Left kidney (tissue), 1 donor: ENCODE measurements at regions not wholly inside any gene's neighbourhood (a gene's known extent, or its start where the extent isn't known, plus 50 kb on each side); places are given as distances from the start of the nearest gene placed in this dataset.
"Not testable (repeated sequence)": the region's sequence is repeated elsewhere in the genome, so short reads cannot be mapped to it uniquely, and the experiment has no call there.

Source experiments
- DNase-seq: peaks from one replicate; pipeline ENCODE4 v3.0.0-alpha.2; 2013

GRCh38 chr5:15096686-15097085 lies 225.1 kb upstream of the ANKH start:
- DNase-seq = not testable (repeated sequence)

- no peak for DNase-seq
These were observed 221.2 kb upstream of the ANKH start for GRCh38 chr5:15092801-15093200.

GRCh38 chr5:15085671-15086070 lies 214.1 kb upstream of the ANKH start:
- DNase-seq = no peak

- no peak for DNase-seq
These were observed 210.5 kb upstream of the ANKH start for GRCh38 chr5:15082096-15082495.

- DNase-seq = no peak
These were observed 208.6 kb upstream of the ANKH start for GRCh38 chr5:15080219-15080618.

GRCh38 chr5:15079566-15079965 lies 208.0 kb upstream of the ANKH start:
- no peak for DNase-seq

GRCh38 chr5:15074651-15075050 lies 203.1 kb upstream of the ANKH start:
- no peak for DNase-seq

GRCh38 chr5:15073453-15073852 lies 201.9 kb upstream of the ANKH start:
- no peak for DNase-seq

GRCh38 chr5:15070907-15071306 lies 199.3 kb upstream of the ANKH start:
- no peak for DNase-seq

- DNase-seq = no peak
These were observed 197.9 kb upstream of the ANKH start for GRCh38 chr5:15069407-15069905.

- no peak for DNase-seq
These were observed 193.5 kb upstream of the ANKH start for GRCh38 chr5:15065091-15065490.

GRCh38 chr5:15064396-15064795 lies 192.8 kb upstream of the ANKH start:
- no peak for DNase-seq

GRCh38 chr5:15056988-15057592 lies 185.5 kb upstream of the ANKH start:
- DNase-seq = no peak

GRCh38 chr5:15044521-15044920 lies 172.9 kb upstream of the ANKH start:
- no peak for DNase-seq

- no peak for DNase-seq
These were observed 165.8 kb upstream of the ANKH start for GRCh38 chr5:15037247-15037908.

- no peak for DNase-seq
These were observed 162.8 kb upstream of the ANKH start for GRCh38 chr5:15034379-15034778.

- DNase-seq = no peak
These were observed 159.6 kb upstream of the ANKH start for GRCh38 chr5:15031180-15031579.

- no peak for DNase-seq
These were observed 156.2 kb upstream of the ANKH start for GRCh38 chr5:15027764-15028163.

GRCh38 chr5:15026944-15027343 lies 155.4 kb upstream of the ANKH start:
- no peak for DNase-seq

GRCh38 chr5:15026011-15026893 lies 154.7 kb upstream of the ANKH start:
- DNase-seq = no peak

- DNase-seq = no peak
These were observed 152.3 kb upstream of the ANKH start for GRCh38 chr5:15023846-15024245.

- no peak for DNase-seq
These were observed 151.7 kb upstream of the ANKH start for GRCh38 chr5:15023266-15023665.
